DND-41 (cell line): ENCODE measurements at regions not wholly inside any gene's neighbourhood (a gene's known extent, or its start where the extent isn't known, plus 50 kb on each side); places are given as distances from the start of the nearest gene placed in this dataset.

Experiments
- ATAC-seq: fragments of 200-7000 bp; cut with Tn5 transposase; 3 replicates; pipeline ENCODE4 v1.9.1; 2021; ENCODE audit warnings: low read depth; ENCODE audit not compliant: insufficient read depth
- DNase-seq: peaks from one replicate; pipeline ENCODE4 v3.0.0-alpha.2; 2020
- H2AFZ ChIP-seq: 2 replicates; pipeline ENCODE4 v1.6.0; 2012; ENCODE audit warnings: low read depth, low read length
- H3K27ac ChIP-seq: 2 replicates; pipeline ENCODE4 v1.5.1; 2012; ENCODE audit warnings: low read length, inconsistent platforms
- H3K27me3 ChIP-seq: fragments of 200-600 bp; sonication (generic); 2 replicates; pipeline ENCODE4 v1.6.0; 2012; ENCODE audit warnings: low read length, mild to moderate bottlenecking, inconsistent platforms; ENCODE audit not compliant: insufficient read depth, poor library complexity
- H3K36me3 ChIP-seq: 2 replicates; pipeline ENCODE4 v1.5.1; 2012; ENCODE audit warnings: low read length, inconsistent platforms; ENCODE audit not compliant: insufficient read depth
- H3K4me1 ChIP-seq: 2 replicates; pipeline ENCODE4 v1.5.1; 2012; ENCODE audit warnings: mild to moderate bottlenecking, low read length; ENCODE audit not compliant: insufficient read depth
- H3K4me2 ChIP-seq: 2 replicates; pipeline ENCODE4 v1.6.0; 2012; ENCODE audit warnings: mild to moderate bottlenecking, moderate library complexity, low read length, inconsistent platforms; ENCODE audit not compliant: insufficient read depth
- H3K4me3 ChIP-seq, 2 experiments: fragments of 200-600 bp in 1 of 2; shearing (Covaris generic) in 1 of 2; 2 replicates each; pipeline ENCODE4 v1.5.1; 2012 to 2016; ENCODE audit warnings: inconsistent platforms in 2 of 2, low read length in 2 of 2, mild to moderate bottlenecking in 2 of 2, low read depth in 1 of 2, moderate library complexity in 1 of 2
- H3K79me2 ChIP-seq: 2 replicates; pipeline ENCODE4 v1.6.0; 2012; ENCODE audit warnings: low read length, inconsistent platforms; ENCODE audit not compliant: insufficient read depth
- H3K9ac ChIP-seq: 2 replicates; pipeline ENCODE4 v1.6.0; 2012; ENCODE audit warnings: low read depth, mild to moderate bottlenecking, inconsistent platforms, low read length, moderate library complexity
- H3K9me3 ChIP-seq: 2 replicates; pipeline ENCODE4 v1.5.1; 2012; ENCODE audit warnings: low read length, moderate library complexity, mild to moderate bottlenecking, inconsistent platforms; ENCODE audit not compliant: insufficient read depth, severe bottlenecking
- H4K20me1 ChIP-seq: 2 replicates; pipeline ENCODE4 v1.6.0; 2012; ENCODE audit warnings: low read length; ENCODE audit not compliant: insufficient read depth
- CTCF ChIP-seq: IDR thresholded peaks from 2 replicates; pipeline ENCODE4 v1.5.1; 2012; ENCODE audit warnings: borderline replicate concordance, low read length, moderate library complexity, mild to moderate bottlenecking; ENCODE audit not compliant: poor library complexity, severe bottlenecking; ENCODE audit errors: extremely low read depth
- EZH2 ChIP-seq: IDR thresholded peaks from 3 replicates; pipeline ENCODE4 v1.6.1; 2012; ENCODE audit warnings: borderline replicate concordance, low read depth, mild to moderate bottlenecking, moderate library complexity, low read length, inconsistent platforms; ENCODE audit not compliant: severe bottlenecking

DNA sequence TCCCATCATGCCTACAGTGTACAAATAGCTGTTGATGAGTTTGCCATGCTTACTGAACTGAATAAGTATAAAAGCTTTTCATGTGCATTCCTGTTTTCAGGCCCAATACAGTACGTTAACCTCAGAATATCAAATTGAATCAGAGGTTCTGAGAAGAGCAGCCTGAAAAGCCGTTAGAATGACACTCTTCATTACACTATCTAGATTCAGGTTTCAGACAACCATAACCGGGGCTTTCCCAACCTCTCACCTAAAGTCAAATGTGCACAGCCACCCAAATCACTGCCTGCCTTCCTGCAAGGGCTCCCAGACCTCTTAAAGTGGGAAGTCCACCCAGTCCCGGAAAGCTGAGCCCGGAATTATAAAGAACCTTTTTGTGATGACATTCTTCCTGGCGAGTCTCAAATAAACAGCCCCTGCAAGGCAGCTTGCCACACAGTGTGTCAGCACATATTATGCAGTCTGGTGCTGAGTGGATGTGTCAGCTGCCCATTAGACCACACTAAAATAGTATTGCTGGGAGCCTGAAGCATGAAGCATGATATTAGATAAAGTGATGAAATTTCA is 245.8 kb downstream of the TLE4 start:
- no peak for ATAC-seq
- H4K20me1 ChIP-seq, result no peaks in the 10 kb centered on the region
- no peak overlapping the region for H3K4me3 ChIP-seq
- H3K27me3 ChIP-seq, result no peaks in the 10 kb centered on the region
- TF ChIP-seq EZH2 (no peak), CTCF (no peak)
- no peaks in the 10 kb centered on the region for H3K79me2 ChIP-seq
- no peak overlapping the region for H3K4me2 ChIP-seq
- H3K4me1 ChIP-seq, result peaks cover 9% of the 10 kb centered on the region
- DNase-seq, result no peak
- no peak overlapping the region for H2AFZ ChIP-seq
- H3K9ac ChIP-seq, result no peak overlapping the region
- H3K27ac ChIP-seq, result no peak overlapping the region
- H3K9me3 ChIP-seq, result no peaks in the 10 kb centered on the region
- no peaks in the 10 kb centered on the region for H3K36me3 ChIP-seq

DNA sequence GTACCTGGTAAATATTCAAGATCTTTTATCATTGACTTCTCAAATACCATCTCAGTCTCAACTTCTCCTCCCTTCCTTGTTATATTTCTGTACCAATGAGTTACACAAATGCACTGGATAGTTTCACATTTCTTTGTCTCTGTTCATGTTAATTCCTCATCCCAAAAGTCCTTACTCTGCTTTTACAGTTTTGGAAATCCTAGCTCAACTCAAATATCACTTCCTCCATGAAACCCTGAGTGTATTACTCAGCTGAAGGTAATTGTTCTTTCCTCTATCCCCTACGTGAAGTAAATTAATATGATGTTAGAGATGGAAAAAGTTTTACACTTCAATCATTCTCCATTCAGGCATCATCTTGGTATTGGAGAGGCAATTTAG is 241.5 kb downstream of the TLE4 start:
- Histone ChIP-seq H3K4me1 (peaks cover 37% of the 10 kb centered on the region), H3K36me3 (no peaks in the 10 kb centered on the region), H3K27ac (no peak overlapping the region; the same call in 1 of the 2 replicates), H2AFZ (no peak overlapping the region), H3K9me3 (no peaks in the 10 kb centered on the region), H3K4me2 (peak overlapping the region; percentile 49; the same call in 1 of the 2 replicates), H3K4me3 (no peak overlapping the region), H3K27me3 (no peaks in the 10 kb centered on the region), H3K9ac (no peak overlapping the region), H4K20me1 (no peaks in the 10 kb centered on the region), H3K79me2 (no peaks in the 10 kb centered on the region)
- DNase-seq, result no peak
- no peak for ATAC-seq
- no peak for TF ChIP-seq CTCF
- TF ChIP-seq EZH2, result no peak

DNA sequence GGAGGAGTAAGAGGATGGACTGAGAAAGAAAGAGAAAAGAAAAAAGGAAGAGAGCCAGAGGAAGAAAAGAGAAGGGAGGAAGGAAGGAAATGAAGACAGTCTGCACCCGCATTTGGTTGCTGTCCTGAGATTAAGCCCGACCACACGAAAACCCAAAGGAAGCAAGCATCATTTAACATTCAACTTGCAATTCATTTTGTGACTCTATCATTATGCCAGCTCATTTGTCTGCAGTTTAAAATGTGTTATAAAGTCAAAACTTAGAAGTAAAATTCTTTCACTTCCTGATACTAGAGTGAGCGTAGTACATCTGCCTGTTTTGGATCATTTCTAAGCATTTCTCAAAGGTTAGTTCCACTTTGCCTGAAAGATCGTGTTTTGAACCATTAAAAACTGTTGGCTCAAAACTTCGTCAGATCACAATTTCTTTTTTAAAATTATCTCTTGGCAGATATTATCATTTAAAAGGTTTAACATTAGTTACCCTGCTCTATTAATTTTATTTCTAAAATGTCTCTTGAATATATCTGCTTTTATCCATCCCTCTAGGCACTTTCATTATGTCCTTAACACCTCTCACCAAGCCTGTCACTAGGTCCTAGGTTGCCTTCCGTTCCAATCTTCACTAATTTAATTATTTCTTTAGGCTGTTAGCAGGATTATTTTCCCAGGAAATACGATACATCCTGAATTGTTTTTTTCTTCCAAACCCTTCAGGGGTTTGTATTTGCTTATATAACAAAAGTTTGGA is 240.9 kb downstream of the TLE4 start:
- H3K4me1 ChIP-seq, result peaks cover 37% of the 10 kb centered on the region
- H3K4me2 ChIP-seq, result peak overlapping the region; percentile 49
- peak overlapping the region; percentile 47 for H2AFZ ChIP-seq
- no peaks in the 10 kb centered on the region for H3K36me3 ChIP-seq
- H3K27me3 ChIP-seq, result no peaks in the 10 kb centered on the region
- peak overlapping the region in 1 of 2 experiments; percentile 27; a peak in 1 of 4 replicates for H3K4me3 ChIP-seq
- no peaks in the 10 kb centered on the region for H3K9me3 ChIP-seq
- no peaks in the 10 kb centered on the region for H3K79me2 ChIP-seq
- no peak overlapping the region for H3K9ac ChIP-seq
- ATAC-seq, result peak; percentile 77
- TF ChIP-seq EZH2 (no peak), CTCF (no peak)
- H3K27ac ChIP-seq, result peak overlapping the region; percentile 52; the same call in 1 of the 2 replicates
- peak; percentile 37 for DNase-seq
- H4K20me1 ChIP-seq, result no peaks in the 10 kb centered on the region
